Activated T-cell treated with anti-CD3 and anti-CD28 coated beads for 24 hours (primary cell): ENCODE measurements at regions not wholly inside any gene's neighbourhood (a gene's known extent, or its start where the extent isn't known, plus 50 kb on each side); places are given as distances from the start of the nearest gene placed in this dataset.
"Not testable (repeated sequence)": the region's sequence is repeated elsewhere in the genome, so short reads cannot be mapped to it uniquely, and the experiment has no call there.

Experiments
- DNase-seq: peaks from one replicate; pipeline ENCODE4 v3.0.0-alpha.2; 2020; ENCODE audit warnings: low read depth

DNA sequence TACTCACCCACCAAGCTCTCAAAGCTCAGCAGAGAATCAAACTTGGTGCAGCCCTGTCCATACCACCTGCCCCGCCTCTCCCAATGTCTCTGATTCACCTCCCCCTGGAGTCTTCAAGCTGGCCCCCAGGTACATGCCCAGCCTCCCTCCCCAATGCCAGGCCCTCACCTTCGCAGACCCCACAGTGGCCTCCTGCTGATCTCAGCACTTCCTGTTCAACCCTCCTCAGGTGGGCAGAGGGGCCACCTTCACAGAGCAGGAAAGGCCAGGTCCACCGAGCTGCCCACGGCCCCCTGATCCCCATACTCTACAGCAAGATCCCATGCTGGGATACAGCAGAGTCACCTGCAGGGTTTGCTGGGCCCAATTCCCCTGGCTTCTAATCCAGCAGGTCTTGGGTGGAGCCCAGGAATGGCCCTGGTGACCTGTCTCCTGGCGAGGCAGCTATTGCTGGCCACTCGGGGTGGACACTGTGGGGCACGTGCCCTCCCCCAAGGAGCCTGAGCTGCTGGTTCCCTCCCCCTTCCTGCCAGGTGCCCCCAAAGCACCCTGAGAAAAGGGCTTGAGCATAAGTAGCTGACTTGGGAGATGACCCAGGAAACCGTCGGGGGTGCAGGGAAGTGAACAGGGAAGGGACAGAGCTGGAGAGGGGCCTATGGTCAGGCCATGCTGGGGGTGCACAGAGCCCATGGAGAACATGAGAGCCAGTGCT, 150.7 kb downstream of the BRD1 start:
- DNase-seq, result no peak

DNA sequence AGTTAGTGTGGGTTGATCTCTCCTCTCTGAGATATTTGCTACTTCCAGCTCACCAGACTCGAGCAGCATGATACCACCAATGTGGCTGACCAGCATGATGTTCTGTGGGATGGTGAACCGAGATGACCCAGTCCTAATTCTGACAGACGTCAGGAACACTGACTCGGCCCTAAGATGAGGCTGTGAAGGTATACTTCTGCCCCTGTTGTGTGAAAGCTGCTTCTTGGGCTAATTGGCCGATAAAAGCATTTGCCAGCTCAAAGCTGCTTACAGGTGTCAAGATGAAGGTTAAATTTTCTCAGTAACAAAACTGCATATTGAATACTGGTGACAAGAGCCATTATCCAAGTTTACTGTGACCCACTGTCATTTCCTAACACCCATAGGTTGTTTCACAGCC, 151.4 kb downstream of the BRD1 start:
- DNase-seq, result no peak

DNA sequence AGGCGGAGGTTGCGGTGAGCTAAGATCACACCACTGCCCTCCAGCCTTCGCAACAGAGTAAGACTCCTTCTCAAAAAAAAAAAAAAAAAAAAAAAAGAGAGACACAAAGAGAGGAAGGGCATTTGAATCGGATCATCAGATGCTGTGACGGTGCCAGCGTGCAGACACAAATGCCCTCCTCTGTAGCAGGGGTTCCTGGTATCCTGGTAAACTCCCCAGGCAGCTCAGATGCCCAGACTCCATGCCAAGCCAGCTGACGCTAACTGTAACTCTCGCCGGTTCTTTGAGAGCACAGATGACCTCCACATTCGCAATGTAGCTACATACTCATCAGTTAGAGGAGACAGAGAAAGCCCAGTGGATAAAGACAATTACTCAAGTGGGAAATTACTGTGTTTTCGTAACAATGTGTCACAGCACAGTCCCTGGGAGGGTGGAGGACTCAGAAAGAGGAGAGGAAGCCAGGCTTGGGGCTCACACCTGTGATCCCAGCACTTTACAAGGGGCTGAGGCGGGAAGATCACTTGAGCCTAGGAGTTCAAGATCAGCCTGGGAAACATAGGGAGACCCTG, 153.1 kb downstream of the BRD1 start:
- no peak for DNase-seq

DNA sequence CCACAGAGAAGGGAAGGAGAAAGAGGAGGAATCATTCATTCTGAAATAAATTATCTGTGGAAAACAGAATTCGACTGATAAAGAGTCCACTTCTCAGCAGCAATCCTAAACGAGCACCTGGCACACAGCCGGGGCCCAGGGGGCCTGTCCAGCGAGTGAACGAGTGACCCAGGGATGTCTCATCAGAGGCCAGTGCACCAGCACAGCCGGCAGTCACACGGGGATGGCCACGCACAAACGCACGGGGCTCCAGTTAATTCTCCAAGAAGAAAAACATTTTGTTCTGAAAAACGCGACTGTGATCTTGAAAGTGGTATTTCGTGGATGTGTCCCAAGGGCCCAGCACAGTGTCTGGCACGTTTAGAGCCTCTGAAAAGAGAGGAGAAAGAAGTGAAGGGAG, 154.6 kb downstream of the BRD1 start:
- no peak for DNase-seq

DNA sequence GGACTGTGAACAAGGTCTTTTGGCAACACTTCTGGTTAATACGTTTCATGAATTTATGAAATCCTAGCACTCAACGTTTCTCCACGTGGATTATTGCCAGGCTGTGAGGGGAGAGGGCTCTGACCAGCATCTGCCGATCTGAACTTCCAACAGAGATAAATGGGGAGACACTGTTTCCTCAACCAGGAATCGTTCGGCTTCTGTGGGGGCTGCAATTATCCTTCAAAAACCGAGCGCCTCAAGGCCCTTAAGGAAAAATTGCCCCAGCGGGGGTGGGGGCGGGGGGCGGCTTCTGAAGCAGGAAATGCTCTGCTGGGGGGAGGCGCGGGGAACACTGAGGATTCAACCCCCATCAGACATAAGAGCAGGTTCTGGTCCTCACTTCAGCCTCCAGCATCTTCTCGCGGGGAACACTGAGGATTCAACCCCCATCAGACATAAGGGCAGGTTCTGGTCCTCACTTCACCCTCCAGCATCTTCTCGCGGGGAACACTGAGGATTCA, 155.6 kb downstream of the BRD1 start:
- no peak for DNase-seq

DNA sequence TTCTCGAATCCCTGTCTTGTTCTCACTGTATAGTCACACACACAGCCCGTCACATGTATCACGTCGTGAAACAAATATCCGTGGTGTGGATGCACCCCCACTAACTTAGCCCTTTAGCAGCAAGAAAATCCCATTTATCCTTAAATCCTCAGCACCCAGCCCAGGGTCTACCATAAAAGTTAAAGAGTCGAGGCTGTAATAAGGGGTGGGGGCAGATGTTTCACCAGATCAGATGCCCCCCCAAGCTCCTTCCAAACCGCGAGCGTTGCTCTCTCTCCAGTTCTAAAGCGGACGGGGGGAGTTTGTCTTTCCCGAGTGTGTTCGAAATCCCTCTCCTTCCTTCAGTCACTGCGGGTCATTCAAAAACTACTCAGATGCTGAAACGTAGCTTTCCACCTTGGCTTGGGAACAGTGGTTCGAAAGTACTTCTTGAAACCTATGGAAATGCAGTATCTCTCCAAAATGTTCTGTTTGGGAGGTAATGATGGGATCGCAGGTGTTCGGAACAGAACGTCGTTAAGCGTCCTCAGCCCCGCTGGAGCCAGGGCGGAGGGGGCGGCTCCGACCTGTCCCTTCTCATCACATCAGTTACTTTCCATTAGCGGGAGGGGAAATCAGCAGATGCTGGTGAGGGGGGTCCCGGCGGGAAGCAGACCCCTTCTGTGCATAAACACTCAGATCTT, 156.2 kb downstream of the BRD1 start:
- DNase-seq, result no peak

DNA sequence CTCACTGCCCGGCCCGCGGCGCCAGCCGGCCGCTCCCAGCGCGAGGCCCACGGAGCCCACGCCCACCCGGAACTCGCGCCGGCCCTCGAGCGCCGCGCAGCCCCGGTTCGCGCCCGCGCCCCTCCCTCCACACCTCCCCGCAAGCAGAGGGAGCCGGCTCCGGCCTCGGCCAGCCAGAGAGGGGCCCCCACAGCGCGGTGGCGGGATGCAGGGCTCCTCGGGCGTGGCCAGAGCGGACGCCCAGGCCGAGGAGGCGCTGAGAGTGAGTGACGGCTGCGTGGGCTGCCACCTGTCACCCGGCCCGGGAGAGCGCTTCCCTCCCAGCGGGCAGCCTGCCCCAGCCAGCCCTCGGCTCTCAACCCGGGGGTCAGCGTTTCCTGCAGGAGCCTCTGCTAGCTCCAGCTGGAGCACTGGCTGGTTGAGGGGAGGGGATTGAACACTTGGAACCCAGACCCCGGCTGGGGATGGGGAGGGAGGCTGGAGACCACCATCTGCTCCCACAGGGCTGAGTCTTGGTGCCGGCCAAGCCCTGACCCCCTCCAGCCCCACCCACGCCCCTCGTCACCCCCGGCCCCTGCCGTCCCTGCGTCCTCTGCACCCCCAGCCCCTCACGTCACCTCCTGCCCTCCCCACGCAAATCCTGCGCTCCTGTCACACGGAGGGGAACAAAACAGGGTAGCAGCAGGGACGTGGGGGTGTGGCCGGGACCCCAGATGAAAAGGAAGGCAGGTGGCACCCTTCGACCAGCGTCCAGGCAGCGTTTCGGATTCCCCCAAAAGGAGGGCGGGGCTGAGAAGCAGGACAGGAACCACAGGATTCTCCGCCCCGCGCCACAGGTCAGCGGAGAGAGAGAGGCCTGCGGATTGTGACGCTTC, 157.0 kb downstream of the BRD1 start:
- no peak for DNase-seq

DNA sequence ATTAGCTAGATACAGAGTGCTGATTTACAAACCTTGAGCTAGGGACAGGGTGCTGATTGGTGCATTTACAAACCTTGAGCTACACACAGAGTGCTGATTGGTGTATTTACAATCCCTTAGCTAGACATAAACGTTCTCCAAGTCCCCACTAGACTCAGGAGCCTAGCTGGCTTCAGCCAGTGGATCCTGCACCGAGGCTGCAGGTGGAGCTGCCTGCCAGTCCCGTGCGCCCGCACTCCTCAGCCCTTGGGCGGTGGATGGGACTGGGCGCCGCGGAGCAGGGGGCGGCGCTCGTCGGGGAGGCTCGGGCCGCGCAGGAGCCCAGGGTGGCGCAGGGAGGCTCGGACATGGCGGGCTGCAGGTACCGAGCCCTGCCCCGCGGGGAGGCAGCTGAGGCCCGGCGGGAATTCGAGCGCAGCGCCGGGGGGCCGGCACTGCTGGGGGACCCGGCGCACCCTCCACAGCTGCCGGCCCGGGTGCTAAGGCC, 157.7 kb downstream of the BRD1 start:
- not testable (repeated sequence) for DNase-seq

DNA sequence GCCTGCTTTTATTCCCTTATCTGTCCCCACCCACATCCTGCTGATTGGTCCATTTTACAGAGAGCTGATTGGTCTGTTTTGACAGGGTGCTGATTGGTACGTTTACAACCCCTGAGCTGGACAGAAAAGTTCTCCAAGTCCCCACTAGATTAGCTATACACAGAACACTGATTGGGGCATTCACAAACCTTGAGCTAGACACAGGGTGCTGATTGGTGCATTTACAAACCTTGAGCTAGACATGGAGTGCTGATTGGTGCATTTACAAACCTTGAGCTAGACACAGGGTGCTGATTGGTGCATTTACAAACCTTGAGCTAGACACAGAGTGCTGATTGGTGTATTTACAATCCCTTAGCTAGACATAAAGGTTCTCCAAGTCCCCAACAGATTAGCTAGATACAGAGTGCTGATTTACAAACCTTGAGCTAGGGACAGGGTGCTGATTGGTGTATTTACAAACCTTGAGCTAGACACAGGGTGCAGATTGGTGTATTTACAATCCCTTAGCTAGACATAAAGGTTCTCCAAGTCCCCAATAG, 158.2 kb downstream of the BRD1 start:
- not testable (repeated sequence) for DNase-seq

DNA sequence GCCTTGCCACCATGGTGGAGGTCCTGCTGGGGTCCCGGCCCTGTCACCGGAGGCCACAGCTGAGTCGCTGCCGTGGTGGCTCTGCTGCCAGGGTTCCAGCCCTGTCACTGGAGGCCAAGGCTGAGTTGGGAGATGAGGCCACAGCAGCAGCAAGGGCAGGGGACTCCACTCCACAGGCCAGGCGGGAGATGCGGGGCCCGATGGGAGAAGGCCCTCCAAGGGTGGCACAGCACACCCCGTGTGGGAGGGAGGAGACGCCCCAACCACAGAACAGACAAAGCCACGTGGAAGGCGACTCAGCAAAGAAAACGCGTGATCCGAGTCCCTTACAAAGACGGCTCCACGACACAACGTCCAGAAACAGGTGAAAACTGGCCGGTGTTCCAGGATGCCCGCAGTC, 159.3 kb downstream of the BRD1 start:
- DNase-seq, result no peak

DNA sequence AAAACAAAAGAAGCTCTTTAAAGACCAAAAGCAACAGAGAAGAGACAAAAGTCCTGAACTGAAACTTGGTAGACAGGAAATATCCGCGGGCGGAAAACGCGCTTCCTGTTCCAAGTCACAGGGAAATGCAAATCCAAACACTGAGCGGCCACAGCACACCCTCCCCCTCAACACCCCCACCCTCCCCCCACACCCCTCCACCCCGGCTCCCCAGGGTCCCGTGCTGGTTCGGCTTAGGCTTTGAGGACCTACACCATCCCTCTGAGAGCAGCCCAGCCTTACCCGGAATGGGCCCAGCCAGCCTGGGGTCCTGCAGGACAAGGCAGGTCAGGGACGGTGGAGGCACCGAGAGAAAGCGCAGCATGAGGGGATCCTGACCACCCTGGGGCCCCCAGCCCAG, 160.4 kb downstream of the BRD1 start:
- DNase-seq, result no peak

DNA sequence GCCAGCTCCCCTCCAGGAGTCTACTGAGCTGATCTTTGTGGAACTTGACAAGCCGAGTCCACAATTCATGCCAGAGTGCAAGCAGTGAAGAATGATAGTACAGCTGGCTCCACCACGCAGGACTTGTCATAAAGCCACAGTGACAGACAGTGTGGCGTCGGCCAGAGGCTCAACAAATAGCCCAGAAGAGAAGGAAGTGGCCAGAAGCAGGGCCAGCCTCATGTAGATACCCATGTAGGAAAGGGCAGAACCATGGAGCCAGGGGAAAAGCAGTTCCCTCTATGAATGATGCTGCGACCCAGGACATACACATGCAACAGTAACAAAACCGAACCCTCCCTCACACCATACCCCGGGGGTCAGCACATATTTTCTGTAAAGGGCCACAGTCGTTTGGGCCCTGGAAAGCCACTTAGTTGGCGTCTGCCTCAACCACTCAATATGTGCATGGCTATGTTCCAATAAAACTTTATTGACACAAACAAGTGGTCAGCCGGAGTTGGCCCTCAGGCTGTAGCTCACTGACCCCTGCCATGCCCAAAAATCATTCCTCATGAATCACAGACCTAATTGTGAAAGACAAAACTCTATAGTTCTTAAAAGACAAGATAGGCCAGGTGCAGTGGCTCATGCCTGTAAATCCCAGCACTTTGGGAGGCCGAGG, 161.4 kb downstream of the BRD1 start:
- DNase-seq, result no peak

DNA sequence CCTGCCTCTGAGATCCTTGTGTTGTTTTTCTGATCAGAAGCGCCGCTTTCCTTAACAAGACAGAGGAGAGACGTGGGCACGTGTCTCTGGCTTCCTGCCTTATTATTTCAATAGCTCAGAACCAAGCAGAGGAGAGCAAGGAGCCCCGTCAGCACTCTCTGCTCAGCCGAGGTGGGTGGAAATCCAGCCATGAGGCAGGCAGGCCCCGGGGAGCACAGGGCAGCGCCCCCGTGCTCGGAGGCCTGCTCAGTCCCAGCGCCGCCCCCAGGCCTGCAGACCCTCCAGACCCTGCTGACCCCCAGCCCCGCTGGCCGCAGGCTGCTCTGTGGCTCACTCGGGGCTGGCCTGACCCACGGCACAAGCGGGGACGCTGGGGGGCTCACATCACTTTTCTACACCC, 162.8 kb downstream of the BRD1 start:
- no peak for DNase-seq

DNA sequence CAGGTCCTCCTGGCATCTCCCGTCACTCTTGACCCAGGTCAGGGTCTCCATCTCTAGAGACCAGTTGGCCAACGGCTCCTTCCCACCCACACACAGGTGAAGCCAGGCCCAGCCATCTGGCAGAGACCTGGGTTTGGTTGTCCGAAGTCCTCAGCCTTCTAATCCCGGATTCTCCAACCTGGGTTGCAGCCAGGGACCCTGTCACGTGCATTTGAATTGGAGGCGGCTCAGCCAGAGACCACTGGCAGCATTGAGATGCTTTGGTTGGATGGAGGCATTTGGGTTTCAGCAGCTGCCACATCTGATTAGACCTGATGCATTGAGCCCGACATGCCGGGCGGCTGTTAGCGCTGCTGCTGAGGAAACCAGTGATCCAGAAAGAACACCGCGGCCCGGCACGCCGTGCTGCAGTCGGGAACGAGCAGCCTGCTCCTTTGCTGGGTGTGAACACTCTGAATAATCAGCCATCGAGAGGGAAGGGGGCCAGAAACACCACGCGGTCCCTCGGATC, 163.2 kb downstream of the BRD1 start:
- no peak for DNase-seq

DNA sequence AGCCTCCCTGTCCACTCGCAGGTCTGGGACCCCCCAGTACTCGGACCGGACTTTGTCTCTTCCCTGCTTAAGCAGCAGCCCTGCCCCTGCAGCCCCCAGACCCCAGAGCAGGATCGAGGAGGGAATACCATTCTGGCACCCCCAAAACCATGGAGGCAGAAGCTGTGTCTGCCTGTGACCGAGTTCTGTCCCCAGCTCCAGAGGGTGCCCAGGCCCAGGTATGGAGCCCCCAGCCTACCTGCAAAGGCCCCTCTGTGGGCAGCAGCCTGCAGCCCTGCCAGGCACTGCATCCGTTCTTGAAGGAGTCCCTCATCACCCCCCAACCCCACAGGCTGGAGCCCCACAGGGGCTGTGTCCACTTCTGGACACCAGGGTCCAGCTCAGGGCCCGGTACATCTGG, 163.8 kb downstream of the BRD1 start:
- no peak for DNase-seq

DNA sequence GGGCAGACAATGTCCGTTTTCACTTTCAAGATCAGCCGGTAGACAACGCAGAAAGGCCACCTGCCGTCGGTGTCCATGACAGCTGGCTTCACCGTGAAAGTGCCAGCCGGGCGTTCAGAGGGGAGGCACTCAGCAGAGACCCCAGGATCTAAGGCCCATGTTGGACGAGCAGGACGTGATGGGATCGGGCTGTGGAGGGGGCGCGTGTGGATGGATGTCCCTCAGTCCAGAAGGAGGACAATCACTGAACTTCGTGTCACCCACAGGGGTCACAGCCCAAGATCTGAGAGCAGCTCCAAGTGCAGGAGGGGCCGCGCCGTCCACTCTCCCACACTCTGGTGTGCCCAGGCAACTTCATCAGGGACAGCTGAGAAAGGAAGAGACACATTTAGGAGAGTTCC, 164.4 kb downstream of the BRD1 start:
- DNase-seq, result no peak

DNA sequence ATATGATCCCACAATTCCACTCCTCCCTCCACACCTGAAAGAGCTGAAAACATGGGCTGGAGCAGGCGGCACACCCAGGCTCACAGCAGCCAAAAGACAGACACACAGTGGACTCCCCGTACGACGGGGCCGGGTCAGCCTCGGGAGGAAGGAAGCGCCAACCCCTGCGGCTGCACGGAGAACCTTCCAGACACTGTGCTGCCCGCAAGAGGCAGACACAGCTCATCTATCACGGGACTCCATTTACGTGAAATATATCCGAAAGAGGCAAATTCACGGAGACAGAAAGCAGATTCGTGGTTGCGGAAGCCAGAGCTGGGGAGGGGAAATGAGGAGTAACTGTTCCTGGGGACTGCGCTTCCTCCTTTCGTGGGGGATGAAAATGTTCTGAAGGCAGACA, 165.0 kb downstream of the BRD1 start:
- DNase-seq, result no peak

DNA sequence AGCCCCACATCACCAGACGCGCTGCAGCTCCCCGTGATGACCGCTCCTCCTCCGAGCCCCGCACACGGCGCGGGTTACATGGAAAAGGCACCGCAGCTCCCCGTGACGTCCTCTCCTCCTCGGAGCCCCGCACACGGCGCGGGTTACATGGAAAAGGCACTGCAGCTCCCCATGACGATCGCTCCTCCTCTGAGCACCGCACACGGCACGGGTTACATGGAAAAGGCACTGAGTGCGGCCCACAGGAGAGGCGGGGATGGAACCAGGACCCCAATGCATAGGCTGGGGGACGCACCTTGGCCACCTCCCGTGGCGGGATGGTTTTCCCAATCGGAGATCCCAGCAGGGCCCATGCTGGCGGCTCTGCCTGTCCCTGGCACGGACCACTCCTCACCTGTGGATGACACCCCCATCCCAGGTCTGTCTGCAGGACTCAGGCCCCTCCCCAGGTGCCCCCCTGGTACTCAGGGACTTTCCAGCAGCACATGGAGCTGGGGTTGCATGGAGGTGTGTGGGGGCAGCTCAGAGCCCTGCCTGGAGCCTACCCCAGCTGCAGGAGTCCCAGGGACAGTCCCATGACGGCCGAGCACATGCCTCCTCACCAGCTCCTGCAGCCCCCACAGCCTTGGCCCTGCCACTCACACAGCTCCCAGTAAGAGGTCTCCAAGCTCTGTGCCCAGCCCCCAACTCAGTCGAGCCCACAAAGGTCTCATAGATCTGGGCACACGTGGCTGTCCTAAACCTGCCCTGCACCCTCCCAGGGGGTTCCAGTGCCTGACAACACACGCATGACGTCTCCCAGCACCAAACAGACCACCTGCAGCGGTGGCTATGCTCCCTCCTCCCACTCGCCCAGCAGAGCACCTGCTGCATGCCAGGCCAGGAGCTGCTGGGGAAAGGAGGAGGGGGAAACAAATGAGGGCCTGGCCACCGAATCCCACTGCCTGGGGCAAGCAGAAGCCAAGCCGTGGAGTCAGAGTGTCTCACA, 166.6 kb downstream of the BRD1 start:
- DNase-seq, result no peak

DNA sequence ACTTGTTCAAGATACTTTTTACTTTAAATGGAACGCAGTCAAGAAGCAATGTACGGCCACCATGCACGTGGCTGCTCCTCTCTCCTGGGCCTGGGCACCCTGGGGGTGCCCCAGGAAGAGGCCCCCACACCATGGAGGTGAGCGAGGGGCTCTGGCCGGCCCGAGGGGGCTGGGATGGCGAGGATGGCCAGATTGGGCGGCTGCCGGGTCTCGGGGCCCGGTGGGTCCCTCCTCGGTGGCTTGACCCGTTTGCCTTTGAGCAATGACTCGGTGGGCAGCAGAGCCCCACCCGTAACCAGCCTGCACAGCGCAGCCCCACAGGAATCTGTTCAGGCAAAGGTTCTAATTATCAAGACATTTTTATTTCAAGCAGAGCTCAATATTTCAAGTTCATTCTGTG, 167.4 kb downstream of the BRD1 start:
- DNase-seq, result no peak

DNA sequence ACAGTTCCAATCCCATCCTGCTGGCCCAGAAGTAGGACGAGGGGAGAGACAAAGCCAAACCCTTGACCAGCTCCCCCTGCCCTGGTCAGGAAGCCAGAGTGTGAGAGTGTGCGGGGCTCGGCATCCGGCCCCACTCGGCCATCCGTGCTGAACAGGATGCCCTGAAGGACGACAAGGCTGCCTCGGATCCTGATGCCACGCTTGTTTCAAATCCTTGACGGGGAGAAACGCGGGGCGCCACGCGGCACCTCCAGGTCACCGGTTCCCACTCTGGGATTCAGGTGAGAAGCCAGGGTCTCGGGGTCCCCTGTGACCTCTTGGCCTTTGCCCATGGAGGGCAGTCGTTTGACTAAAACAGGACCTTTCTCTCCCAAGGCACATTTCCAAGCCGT, 167.8 kb downstream of the BRD1 start:
- DNase-seq, result no peak
